GM12865 (cell line): ENCODE measurements at regions not wholly inside any gene's neighbourhood (a gene's known extent, or its start where the extent isn't known, plus 50 kb on each side); places are given as distances from the start of the nearest gene placed in this dataset.

Experiments
- DNase-seq: peaks from one replicate; pipeline ENCODE4 v3.0.0; 2010; ENCODE audit warnings: low read depth
- H3K4me3 ChIP-seq: 2 replicates; pipeline ENCODE4 v1.5.1; 2011; ENCODE audit warnings: mild to moderate bottlenecking, low read depth, low read length, control low read depth
- TF ChIP-seq, protein P1 (sequence below): IDR thresholded peaks from 2 replicates; pipeline ENCODE4 v1.5.1; 2011; ENCODE audit warnings: low read length, control low read depth, low read depth, inconsistent platforms; ENCODE audit not compliant: insufficient read depth; ENCODE audit errors: missing control alignments

DNA sequence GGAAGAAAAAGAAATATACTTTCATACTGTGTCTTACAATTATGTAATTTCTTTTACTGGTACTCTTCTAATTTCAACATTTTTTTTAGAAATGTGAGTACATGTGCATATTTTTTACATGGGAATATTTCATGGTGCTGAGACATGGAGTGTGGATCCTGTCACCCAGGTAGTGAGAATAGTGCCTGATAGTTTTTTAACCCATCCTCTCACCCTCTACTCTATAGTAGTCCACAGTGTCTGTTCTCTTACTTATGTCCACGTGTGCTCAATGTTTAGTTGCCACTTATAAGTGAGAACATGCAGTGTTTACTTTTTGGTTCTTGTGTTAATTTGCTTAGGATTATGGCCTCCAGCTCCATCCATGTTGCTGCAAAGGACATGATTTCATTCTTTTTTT lies 548.8 kb downstream of the AACS start:
- TF ChIP-seq, protein P1, sequence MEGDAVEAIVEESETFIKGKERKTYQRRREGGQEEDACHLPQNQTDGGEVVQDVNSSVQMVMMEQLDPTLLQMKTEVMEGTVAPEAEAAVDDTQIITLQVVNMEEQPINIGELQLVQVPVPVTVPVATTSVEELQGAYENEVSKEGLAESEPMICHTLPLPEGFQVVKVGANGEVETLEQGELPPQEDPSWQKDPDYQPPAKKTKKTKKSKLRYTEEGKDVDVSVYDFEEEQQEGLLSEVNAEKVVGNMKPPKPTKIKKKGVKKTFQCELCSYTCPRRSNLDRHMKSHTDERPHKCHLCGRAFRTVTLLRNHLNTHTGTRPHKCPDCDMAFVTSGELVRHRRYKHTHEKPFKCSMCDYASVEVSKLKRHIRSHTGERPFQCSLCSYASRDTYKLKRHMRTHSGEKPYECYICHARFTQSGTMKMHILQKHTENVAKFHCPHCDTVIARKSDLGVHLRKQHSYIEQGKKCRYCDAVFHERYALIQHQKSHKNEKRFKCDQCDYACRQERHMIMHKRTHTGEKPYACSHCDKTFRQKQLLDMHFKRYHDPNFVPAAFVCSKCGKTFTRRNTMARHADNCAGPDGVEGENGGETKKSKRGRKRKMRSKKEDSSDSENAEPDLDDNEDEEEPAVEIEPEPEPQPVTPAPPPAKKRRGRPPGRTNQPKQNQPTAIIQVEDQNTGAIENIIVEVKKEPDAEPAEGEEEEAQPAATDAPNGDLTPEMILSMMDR = no peak
- DNase-seq = no peak
- H3K4me3 ChIP-seq = no peak overlapping the region

DNA sequence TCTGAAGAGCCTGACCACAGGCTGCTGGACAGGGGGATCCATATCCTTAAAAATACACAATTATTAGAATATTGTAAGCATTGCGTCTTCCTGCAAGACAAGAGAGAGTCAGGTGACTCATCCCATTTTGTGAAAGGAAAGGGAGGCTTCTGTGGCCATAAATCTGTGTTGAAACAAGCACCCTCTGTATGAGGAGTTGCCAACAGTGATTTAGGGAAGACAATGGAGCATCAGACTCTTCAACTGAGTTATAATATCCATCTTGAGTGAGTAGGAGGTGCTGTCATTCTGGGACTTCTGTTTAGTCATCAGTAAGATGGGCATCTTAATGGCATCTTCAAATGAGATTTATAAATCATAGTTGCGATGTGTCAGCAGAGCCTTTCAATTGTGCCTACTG lies 554.5 kb downstream of the AACS start:
- DNase-seq = no peak
- no peak overlapping the region for H3K4me3 ChIP-seq
- TF ChIP-seq, protein P1 = no peak

DNA sequence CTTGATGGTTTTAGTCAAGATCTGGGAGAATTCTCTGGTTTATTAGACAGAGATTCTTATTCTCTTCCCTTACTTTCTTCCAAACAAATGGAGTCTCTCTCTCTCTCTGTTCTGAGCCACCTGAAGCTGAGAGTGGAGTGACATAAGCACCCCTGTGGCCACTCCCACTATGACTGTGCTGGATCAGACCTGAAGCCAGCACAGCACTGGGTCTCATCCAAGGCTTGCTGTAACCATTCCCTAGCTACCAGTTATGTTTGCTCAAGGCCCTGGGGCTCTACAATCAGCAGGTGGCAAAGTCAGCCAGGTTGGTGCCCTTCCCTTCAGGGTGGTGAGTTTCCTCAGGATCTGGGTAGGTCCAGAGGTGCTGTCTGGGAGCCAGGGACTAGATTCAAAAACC lies 568.5 kb downstream of the AACS start:
- DNase-seq = no peak
- H3K4me3 ChIP-seq = no peak overlapping the region
- TF ChIP-seq, protein P1 = no peak

DNA sequence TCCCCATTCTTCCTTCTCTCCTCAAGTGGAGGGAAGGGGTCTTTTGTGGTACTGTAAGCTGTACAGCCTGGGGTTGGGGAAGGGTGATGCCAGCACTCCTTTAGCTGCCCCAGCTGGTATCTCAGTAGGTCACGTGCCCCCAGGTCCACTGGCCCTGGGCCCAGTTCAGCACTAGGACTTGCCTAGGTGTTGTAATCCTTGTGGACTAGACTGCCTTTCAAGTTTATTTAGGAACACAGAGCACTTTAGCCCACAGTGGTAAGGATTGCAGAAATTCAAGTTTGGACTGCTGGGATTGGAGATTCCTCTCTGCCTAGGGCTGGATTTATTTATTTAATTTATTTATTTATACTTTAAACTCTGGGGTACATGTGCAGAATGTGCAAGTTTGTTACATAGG lies 569.6 kb downstream of the AACS start:
- DNase-seq = no peak
- TF ChIP-seq, protein P1 = no peak
- no peak overlapping the region for H3K4me3 ChIP-seq

DNA sequence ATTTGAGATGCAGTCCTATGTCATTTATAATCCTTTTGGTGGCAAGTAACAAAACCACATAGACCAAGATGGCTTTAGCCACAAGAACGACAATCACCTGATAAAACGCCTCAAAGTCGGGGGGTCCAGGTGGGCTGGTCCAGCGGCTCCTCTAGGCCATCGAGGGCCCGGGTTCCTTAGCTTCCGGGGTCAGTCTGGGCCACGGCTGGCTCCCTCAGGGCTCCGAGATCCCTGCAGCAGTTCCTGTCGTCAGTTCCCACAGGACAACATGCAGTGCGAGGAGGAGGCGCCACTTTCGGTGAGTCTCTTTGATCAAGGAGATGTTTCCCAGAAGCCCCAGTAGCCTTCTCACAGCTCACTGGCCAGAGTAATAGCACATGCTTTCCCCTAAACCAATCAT lies 574.6 kb downstream of the AACS start:
- no peak for DNase-seq
- no peak overlapping the region for H3K4me3 ChIP-seq
- TF ChIP-seq, protein P1 = no peak

DNA sequence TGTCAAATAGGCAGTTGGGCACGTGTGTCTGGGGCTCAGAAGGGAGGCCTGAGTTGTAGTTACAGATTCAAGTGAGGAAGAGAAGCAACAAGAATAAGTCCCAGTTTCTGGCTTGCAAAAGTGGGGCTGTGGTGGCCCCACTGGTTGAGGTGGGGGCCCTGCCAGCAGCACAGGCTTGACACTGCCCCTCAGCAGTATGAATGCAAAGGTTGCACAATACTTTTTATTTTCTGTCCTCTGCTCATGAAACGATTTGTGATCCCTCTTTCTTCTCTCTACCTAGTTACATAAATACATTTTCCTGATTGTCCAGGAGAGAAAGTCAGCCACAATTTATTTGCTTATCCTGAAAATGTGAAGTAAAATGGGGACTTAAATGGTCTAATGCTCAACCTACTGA lies 577.8 kb downstream of the AACS start:
- TF ChIP-seq, protein P1 = no peak
- DNase-seq = no peak
- H3K4me3 ChIP-seq = no peak overlapping the region

DNA sequence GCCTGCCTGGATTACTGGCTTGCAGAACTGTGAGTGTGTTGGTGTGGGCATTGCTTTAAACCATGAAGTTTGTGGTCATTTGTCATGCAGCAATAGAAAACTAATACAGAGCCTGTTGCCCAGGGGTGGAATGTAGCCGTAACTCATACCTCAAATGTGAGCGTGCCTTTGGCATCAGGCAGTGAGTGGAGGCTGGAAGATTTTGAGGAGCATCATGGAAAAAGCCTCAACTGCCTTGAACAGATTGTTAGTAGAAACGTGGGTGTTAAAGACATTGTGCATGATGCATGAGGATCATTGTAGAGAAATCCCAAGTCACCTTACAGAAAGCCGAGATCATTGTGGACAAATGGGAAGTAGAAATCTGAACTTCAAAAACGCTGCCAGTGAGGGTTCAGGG lies 580.5 kb downstream of the AACS start:
- TF ChIP-seq, protein P1 = no peak
- no peak overlapping the region for H3K4me3 ChIP-seq

More for the DNA sequence above, 580.5 kb downstream of the AACS start:
- DNase-seq = no peak
